GM19438 (cell line): ENCODE measurements at regions not wholly inside any gene's neighbourhood (a gene's known extent, or its start where the extent isn't known, plus 50 kb on each side); places are given as distances from the start of the nearest gene placed in this dataset.

Source experiments
- ATAC-seq: cut with Tn5 transposase; IDR thresholded peaks from one replicate; pipeline ENCODE4 v1.9.1; 2021; ENCODE audit warnings: low read depth; ENCODE audit not compliant: unreplicated experiment

GRCh38 chr22:48886604-48887393 is 940.9 kb downstream of the BRD1 start:
- no peak for ATAC-seq

GRCh38 chr22:48885919-48886305 is 941.8 kb downstream of the BRD1 start:
- ATAC-seq = no peak

- ATAC-seq = no peak
Observed at GRCh38 chr22:48885271-48885918, 942.3 kb downstream of the BRD1 start.

GRCh38 chr22:48884786-48885185 is 942.9 kb downstream of the BRD1 start:
- ATAC-seq = no peak

GRCh38 chr22:48884324-48884723 is 943.3 kb downstream of the BRD1 start:
- no peak for ATAC-seq

GRCh38 chr22:48883211-48883960 is 944.3 kb downstream of the BRD1 start:
- no peak for ATAC-seq

GRCh38 chr22:48882636-48883200 is 945.0 kb downstream of the BRD1 start:
- no peak for ATAC-seq

- no peak for ATAC-seq
Observed at GRCh38 chr22:48881326-48881980, 946.2 kb downstream of the BRD1 start.

- ATAC-seq = no peak
Observed at GRCh38 chr22:48880749-48881148, 946.9 kb downstream of the BRD1 start.

- no peak for ATAC-seq
Observed at GRCh38 chr22:48876951-48877350, 950.7 kb downstream of the BRD1 start.

GRCh38 chr22:48874956-48875355 is 952.7 kb downstream of the BRD1 start:
- ATAC-seq = no peak

- ATAC-seq = no peak
Observed at GRCh38 chr22:48873191-48873520, 954.5 kb downstream of the BRD1 start.

- ATAC-seq = no peak
Observed at GRCh38 chr22:48872271-48873190, 955.1 kb downstream of the BRD1 start.

GRCh38 chr22:48871176-48871840 is 956.4 kb downstream of the BRD1 start:
- ATAC-seq = no peak

GRCh38 chr22:48870436-48870835 is 957.2 kb downstream of the BRD1 start:
- ATAC-seq = no peak

GRCh38 chr22:48869788-48870187 is 957.9 kb downstream of the BRD1 start:
- no peak for ATAC-seq

GRCh38 chr22:48869161-48869560 is 958.5 kb downstream of the BRD1 start:
- no peak for ATAC-seq

- ATAC-seq = no peak
Observed at GRCh38 chr22:48868554-48868953, 959.1 kb downstream of the BRD1 start.

GRCh38 chr22:48867891-48868290 is 959.8 kb downstream of the BRD1 start:
- ATAC-seq = no peak
